ENCODE measurements at regions not wholly inside any gene's neighbourhood (a gene's known extent, or its start where the extent isn't known, plus 50 kb on each side); places are given as distances from the start of the nearest gene placed in this dataset.

DNA sequence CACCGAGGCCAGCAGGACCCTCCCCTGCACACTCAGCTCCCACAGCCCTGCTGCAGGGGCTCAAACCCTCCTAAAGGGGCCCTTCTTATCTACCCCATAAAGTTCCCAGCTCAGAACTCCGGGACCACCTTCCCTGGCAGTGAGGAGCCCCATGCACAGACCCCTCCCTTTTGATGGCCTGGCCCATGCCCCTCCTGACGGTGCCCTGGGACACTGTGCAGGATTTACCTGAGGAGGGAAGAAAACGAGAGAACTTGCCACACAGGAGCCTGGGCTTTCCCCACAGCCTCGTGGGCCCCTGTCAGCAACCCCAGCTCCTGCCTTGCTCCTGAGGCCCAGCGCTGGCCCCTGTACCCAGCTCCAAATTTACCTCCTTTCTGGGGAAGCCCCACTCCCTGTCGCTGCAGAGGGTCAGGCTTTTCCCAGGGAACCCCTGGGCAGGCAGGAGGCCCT lies 206.3 kb upstream of the SALL3 start:
- TF ChIP-seq ARNT (IDR thresholded peaks at IDR 0.05) (no peak), ELF4 (IDR thresholded peaks at IDR 0.05) (no peak), SUZ12 (IDR thresholded peaks at IDR 0.05) (no peak), FOXK2 (IDR thresholded peaks at IDR 0.05) (no peak), NFRKB (IDR thresholded peaks at IDR 0.05) (no peak), BHLHE40 (IDR thresholded peaks at IDR 0.05; ENCODE audit: borderline replicate concordance) (no peak)
- no peak for DNase-seq (ENCODE audit: extremely low spot score)
- ChIA-PET CTCF (no interaction called here), POLR2A (no interaction called here)

DNA sequence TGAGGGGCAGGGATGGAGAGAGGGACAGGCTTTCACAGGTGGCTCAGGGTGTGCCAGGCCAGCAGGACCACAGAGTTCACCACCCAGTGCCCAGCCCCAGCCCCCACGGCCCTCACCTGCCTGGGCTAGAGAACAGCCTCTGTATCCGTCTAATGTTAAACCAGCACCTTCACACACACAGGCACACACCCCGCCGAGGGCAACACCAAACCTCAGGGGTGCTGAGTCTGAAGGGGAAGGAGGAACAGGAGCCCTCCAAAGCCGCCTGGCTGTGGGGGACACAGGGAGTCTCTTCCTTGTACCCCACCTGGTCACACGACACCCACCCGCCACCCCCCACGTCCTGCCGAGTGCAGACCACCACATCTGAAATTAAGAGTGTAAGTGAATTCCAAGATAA lies 205.8 kb upstream of the SALL3 start:
- TF ChIP-seq L3MBTL2 (conservative IDR thresholded peaks at IDR 0.05) (no peak), BHLHE40 (IDR thresholded peaks at IDR 0.05; ENCODE audit: borderline replicate concordance) (no peak), CTBP1 (IDR thresholded peaks at IDR 0.05; ENCODE audit: borderline replicate concordance) (no peak), FOXK2 (IDR thresholded peaks at IDR 0.05) (no peak), FOXA1 (IDR thresholded peaks at IDR 0.05) (no peak)
- DNase-seq (ENCODE audit: extremely low spot score), result no peak
- ChIA-PET CTCF (no interaction called here), POLR2A (no interaction called here)

DNA sequence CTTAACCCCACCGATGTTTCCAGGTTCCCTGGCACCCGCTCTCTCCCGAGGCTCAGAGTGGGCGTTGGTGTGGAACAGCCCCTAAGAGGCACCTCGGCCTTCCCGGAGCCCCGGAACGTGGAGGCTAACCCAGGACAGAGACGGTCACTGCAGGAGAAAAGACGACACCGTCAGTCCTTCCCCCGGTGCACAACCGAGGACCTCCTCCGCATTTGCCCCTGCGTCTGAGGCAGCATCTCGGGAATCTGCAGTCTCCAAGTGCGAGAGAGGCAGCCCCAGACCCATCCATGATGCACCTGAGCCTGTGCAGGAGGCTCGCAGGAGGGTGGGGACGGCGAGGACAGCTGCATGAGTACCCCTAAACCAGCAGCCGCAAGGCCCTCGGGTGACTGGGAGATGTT lies 204.9 kb upstream of the SALL3 start:
- TF ChIP-seq TARDBP (IDR thresholded peaks at IDR 0.05), result no peak
- TF ChIP-seq L3MBTL2 (conservative IDR thresholded peaks at IDR 0.05), result no peak
- TF ChIP-seq NFRKB (IDR thresholded peaks at IDR 0.05), result no peak
- no peak for TF ChIP-seq BHLHE40 (IDR thresholded peaks at IDR 0.05; ENCODE audit: borderline replicate concordance)
- no peak for TF ChIP-seq FOXA1 (IDR thresholded peaks at IDR 0.05)
- no peak for TF ChIP-seq SUZ12 (IDR thresholded peaks at IDR 0.05)
- no peak for TF ChIP-seq FOXM1 (IDR thresholded peaks at IDR 0.05; ENCODE audit: borderline replicate concordance)
- no peak for DNase-seq (ENCODE audit: extremely low spot score)
- CTCF ChIA-PET, result no interaction called here
- POLR2A ChIA-PET, result no interaction called here

- ChIA-PET CTCF (no interaction called here), POLR2A (no interaction called here)
- no peak for DNase-seq (ENCODE audit: extremely low spot score)
- no peak for TF ChIP-seq L3MBTL2 (conservative IDR thresholded peaks at IDR 0.05)
- TF ChIP-seq NFRKB (IDR thresholded peaks at IDR 0.05), result no peak
- TF ChIP-seq HDGF (IDR thresholded peaks at IDR 0.05; ENCODE audit: borderline replicate concordance), result no peak
- no peak for TF ChIP-seq CTBP1 (IDR thresholded peaks at IDR 0.05; ENCODE audit: borderline replicate concordance)
- no peak for TF ChIP-seq PKNOX1 (IDR thresholded peaks at IDR 0.05)
- TF ChIP-seq BHLHE40 (IDR thresholded peaks at IDR 0.05; ENCODE audit: borderline replicate concordance), result no peak
- no peak for TF ChIP-seq SP1 (IDR thresholded peaks at IDR 0.05)
- TF ChIP-seq FOXA1 (IDR thresholded peaks at IDR 0.05), result no peak
- no peak for TF ChIP-seq SUZ12 (IDR thresholded peaks at IDR 0.05)
- TF ChIP-seq LEF1 (IDR thresholded peaks at IDR 0.05; ENCODE audit: borderline replicate concordance), result no peak
- TF ChIP-seq ELF4 (IDR thresholded peaks at IDR 0.05), result no peak
- no peak for TF ChIP-seq FOXK2 (IDR thresholded peaks at IDR 0.05)
- no peak for TF ChIP-seq FOXM1 (IDR thresholded peaks at IDR 0.05; ENCODE audit: borderline replicate concordance)
- no peak for TF ChIP-seq ARNT (IDR thresholded peaks at IDR 0.05)
- no peak for TF ChIP-seq TARDBP (IDR thresholded peaks at IDR 0.05)
- no peak for TF ChIP-seq ZNF384 (IDR thresholded peaks at IDR 0.05)
Observed at GRCh38 chr18:78776151-78776550, 203.5 kb upstream of the SALL3 start.

- no peak for DNase-seq (ENCODE audit: extremely low spot score)
- TF ChIP-seq HDGF (IDR thresholded peaks at IDR 0.05; ENCODE audit: borderline replicate concordance) (no peak), L3MBTL2 (conservative IDR thresholded peaks at IDR 0.05) (no peak)
- ChIA-PET POLR2A (no interaction called here), CTCF (no interaction called here)
Observed at GRCh38 chr18:78776706-78777285, 202.8 kb upstream of the SALL3 start.

GRCh38 chr18:78777992-78778391 lies 201.6 kb upstream of the SALL3 start:
- no peak for DNase-seq (ENCODE audit: extremely low spot score)
- TF ChIP-seq PKNOX1 (IDR thresholded peaks at IDR 0.05), result no peak
- no peak for TF ChIP-seq ZNF384 (IDR thresholded peaks at IDR 0.05)
- TF ChIP-seq HDGF (IDR thresholded peaks at IDR 0.05; ENCODE audit: borderline replicate concordance), result no peak
- no peak for TF ChIP-seq SP1 (IDR thresholded peaks at IDR 0.05)
- no peak for TF ChIP-seq ELF4 (IDR thresholded peaks at IDR 0.05)
- ChIA-PET CTCF (no interaction called here), POLR2A (no interaction called here)

DNA sequence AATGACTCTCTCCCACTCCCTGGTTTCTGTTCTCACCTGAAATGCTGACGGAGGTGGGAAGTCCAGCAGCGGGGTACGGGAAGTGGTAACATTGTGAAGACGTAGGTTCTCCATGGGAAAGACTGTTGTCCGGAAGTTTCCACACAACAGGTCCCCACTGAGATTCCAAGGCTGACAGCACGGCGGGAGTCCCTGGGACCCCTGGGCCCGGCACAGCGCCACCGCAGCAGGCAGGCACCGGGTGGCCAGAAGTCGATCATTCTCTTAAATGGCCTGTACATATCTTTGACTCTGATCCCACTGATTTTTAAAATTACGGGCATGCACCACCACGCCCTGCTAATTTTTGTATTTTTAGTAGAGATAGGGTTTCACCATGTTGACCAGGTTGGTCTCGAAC lies 201.0 kb upstream of the SALL3 start:
- ChIA-PET POLR2A (no interaction called here), CTCF (no interaction called here)
- DNase-seq (ENCODE audit: extremely low spot score), result no peak
- TF ChIP-seq LEF1 (IDR thresholded peaks at IDR 0.05; ENCODE audit: borderline replicate concordance) (no peak), PKNOX1 (IDR thresholded peaks at IDR 0.05) (no peak), ELF4 (IDR thresholded peaks at IDR 0.05) (no peak), ZNF384 (IDR thresholded peaks at IDR 0.05) (no peak), TARDBP (IDR thresholded peaks at IDR 0.05) (no peak), FOXK2 (IDR thresholded peaks at IDR 0.05) (no peak), SUZ12 (IDR thresholded peaks at IDR 0.05) (no peak), FOXM1 (IDR thresholded peaks at IDR 0.05; ENCODE audit: borderline replicate concordance) (no peak), ARNT (IDR thresholded peaks at IDR 0.05) (no peak), CTBP1 (IDR thresholded peaks at IDR 0.05; ENCODE audit: borderline replicate concordance) (no peak), L3MBTL2 (conservative IDR thresholded peaks at IDR 0.05) (no peak), HDGF (IDR thresholded peaks at IDR 0.05; ENCODE audit: borderline replicate concordance) (no peak), FOXA1 (IDR thresholded peaks at IDR 0.05) (no peak), NFRKB (IDR thresholded peaks at IDR 0.05) (no peak), SP1 (IDR thresholded peaks at IDR 0.05) (no peak), BHLHE40 (IDR thresholded peaks at IDR 0.05; ENCODE audit: borderline replicate concordance) (no peak)
